ENCODE measurements at regions not wholly inside any gene's neighbourhood (a gene's known extent, or its start where the extent isn't known, plus 50 kb on each side); places are given as distances from the start of the nearest gene placed in this dataset.
"Not testable (repeated sequence)": the region's sequence is repeated elsewhere in the genome, so short reads cannot be mapped to it uniquely, and the experiment has no call there.

DNA sequence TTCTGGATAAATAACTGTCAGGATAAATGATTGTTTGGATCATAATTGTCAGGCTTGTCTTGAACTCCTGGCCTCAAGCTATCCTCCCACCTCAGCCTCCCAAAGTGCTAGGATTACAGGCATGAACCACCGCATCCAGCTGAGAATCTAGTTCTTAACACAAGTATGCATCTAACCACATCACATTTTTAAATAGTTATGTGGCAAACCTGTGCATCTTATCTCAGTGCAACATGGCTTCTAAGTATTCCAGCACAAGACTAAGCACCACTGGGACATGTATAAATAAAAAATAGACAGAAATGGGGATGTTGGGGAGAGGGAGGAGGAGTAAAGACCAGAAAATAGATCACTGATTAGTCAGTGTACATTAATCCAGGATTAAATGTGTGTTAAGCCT, 74.7 kb upstream of the TBL1X start:
- no peak for DNase-seq

DNA sequence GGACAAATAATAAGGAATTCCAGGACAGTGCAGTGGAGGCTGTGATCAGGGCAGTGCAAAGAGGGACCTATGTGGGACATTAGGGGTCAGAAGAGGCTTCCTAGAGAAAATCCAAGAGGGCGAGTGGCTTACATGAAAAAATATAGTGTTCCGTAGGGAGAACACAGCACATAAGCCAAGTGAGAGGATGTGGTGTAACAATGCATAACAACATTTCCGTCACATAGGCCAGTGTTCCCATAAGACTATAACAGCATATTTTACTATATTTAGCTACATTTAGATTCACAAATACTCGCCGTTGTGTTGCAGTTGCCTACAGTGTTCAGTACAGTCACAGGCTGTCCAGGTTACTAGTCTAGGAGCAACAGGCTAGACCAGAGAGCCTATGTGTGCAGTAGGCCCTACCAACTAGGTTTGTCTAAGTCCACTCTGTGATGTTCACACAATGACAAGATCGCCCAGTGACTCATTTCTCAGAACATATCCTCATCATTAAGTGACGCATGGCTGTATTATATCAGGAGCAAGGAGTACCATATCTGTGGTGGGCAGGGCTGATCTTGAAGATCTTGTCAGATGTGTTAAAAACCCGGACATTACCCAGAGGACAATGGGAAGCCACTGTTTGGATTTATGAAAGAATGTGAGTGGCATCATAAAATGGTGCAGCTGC, 74.0 kb upstream of the TBL1X start:
- no peak for DNase-seq

DNA sequence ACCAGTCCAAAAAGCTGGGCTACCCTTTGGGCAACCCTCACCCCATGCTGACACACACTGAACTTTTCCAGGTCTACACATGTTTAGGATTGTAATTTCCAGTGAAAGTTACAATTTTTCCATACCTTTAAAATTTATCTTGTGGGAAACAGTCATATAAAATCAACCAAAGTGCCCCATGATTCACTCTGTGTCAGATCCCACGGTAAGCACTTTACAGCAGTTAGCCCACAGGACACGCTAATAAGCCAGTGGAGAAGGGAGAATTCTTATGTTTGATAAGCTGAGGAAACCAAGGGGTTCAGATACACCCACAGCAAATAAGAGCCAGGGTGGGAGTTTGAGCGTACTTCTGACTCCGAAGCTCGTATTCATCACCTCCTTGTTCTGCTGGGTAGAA, 72.4 kb upstream of the TBL1X start:
- no peak for DNase-seq

DNA sequence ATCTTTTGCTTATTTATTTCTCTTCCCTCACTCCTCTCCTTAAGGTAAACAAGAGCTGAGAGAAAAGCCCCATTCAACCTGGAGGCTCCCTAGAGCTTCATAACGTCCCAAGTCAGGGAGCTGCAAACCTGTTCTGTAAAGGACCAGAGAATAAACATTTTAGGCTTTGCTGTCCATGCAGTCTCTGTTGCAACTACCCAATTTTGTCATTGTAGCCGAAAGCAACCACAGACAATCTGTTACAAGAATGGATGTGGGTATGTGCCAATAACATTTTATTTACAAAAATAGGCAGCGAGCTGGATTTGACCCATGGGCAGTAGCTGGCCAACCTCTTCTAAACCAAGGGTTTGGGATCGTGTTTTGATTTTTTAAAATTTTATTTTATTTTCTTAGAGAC, 71.3 kb upstream of the TBL1X start:
- no peak for DNase-seq

GRCh38 chrX:9394212-9394611, 70.6 kb upstream of the TBL1X start:
- no peak for DNase-seq

DNA sequence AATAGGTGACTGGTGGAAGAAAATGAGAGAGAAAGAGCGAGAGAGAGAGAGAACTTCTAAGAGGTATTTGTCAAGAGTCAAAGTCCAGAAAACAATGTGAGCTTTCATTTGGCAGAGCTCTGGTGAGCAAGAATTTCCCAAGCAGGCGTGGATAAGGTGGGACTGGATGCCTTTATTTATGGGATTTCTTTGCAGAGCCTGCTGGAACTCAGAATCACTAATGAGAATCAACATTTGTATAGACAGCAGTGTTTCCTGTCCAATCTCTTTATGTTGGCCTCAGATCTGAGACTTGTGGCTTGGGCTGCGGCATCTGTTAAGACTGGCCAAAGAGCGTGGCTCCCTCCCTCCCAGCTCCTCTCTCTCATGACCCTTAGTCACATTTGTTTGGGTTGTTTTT, 67.9 kb upstream of the TBL1X start:
- DNase-seq: no peak

DNA sequence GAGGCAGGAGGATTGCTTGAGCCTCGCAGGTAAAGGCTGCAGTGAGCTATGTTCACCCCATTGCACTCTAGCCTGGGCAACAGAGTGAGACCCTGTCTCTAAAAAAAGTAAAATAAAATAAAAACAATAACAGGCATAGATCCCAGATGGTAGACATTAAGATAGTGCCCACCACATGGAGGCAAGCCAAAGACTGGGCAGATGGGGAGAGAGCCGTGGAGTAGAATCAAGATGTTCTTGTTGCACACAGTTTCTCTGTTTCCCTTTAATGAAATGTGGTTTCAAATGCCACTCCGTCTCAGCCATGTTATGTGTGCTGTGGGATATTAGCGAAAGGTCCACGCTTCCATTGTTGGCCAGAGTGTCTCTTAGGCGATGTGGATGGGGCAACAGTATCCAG, 63.8 kb upstream of the TBL1X start:
- DNase-seq: no peak

DNA sequence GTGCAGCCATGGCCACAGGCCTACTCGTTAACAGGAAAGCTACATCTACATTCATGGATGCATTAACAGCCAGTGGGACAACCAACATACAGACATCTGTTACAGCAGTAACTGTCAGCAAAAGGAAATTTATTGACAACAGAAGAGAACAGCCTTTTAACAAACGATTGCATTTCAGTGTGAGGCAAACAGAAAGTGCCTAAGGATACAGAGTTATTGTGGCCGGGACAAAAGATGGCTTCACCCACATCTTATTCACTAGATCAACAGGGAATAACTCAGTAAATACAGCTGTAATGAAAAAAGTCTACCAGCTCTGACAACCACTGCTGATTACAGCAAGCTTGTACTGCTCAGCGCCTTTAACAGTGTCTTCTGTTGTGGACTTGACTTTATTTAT, 61.5 kb upstream of the TBL1X start:
- DNase-seq: no peak

DNA sequence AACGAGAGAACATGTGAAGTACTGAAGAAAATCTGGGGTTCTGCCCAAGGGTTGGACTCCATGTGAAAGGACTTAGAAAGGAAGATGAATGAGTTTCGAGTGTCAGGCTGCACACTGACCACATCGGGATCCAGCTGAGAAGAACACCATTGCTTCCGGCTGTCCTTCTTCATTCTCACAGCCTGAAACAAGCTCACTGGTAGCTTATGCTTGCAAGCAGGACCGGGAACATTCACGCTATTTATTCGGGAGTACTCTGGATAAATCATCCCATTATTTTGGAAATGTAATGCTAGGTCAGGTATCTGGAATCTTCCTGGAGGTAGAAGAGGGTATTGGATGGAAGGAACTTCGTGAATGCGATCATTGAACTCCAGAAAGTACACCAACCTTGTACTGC, 59.2 kb upstream of the TBL1X start:
- DNase-seq: not testable (repeated sequence)

GRCh38 chrX:9410889-9411288, 54.0 kb upstream of the TBL1X start:
- not testable (repeated sequence) for DNase-seq

DNA sequence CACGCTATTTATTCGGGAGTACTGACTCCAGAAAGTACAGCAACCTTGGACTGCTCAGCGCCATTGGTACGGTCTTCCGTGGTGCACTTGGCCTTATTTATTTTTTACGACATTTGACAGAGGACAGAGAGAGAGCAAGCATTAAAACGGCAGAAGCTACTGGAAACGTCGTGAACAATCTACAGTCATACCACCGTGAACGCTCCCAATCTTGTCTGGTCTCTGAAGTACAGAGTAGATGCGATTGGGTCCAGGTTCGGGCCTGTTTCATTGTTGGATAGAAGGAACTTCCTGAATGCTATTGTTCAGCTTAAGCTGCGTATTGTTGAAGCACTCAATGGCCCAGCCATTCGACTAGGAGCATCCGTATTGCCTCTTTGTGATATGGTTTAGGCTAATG, 53.2 kb upstream of the TBL1X start:
- DNase-seq: not testable (repeated sequence)

DNA sequence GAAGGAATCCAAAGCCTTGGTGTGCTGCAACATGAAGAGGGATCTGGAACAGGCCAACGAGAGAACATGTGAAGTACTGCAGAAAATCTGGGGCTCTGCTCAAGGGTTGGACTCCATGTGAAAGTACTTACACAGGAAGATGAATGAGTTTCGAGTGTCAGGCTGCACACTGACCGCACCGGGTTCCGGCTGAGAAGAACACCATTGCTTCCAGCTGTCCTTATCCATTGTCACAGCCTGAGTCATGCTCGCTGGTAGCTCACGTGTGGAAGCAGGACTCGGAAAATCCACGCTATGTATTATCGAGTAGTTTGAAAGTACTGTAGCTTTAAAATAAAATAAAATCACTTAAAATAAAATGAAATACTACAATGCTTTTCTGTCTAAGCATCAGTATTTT, 50.4 kb upstream of the TBL1X start:
- DNase-seq: no peak
